Endothelial cell (in vitro differentiated cells): ENCODE measurements at regions not wholly inside any gene's neighbourhood (a gene's known extent, or its start where the extent isn't known, plus 50 kb on each side); places are given as distances from the start of the nearest gene placed in this dataset.

Experiments
- DNase-seq: peaks from one replicate; pipeline ENCODE4 v3.0.0; 2021; ENCODE audit warnings: low spot score
- H3K27ac Mint-ChIP-seq: one replicate; pipeline ENCODE4 v1.8.0; 2021; ENCODE audit warnings: mixed read lengths, inconsistent platforms; ENCODE audit not compliant: unreplicated experiment
- H3K27me3 Mint-ChIP-seq: one replicate; pipeline ENCODE4 v1.8.0; 2021; ENCODE audit warnings: mild to moderate bottlenecking, moderate library complexity, mixed read lengths, inconsistent platforms; ENCODE audit not compliant: unreplicated experiment
- H3K36me3 Mint-ChIP-seq: one replicate; pipeline ENCODE4 v1.8.0; 2021; ENCODE audit warnings: mild to moderate bottlenecking, low read depth, mixed read lengths, inconsistent platforms; ENCODE audit not compliant: unreplicated experiment
- H3K4me1 Mint-ChIP-seq: one replicate; pipeline ENCODE4 v1.8.0; 2021; ENCODE audit warnings: mild to moderate bottlenecking, mixed read lengths, inconsistent platforms; ENCODE audit not compliant: unreplicated experiment
- H3K4me3 Mint-ChIP-seq: one replicate; pipeline ENCODE4 v1.8.0; 2021; ENCODE audit warnings: mild to moderate bottlenecking, mixed read lengths, inconsistent platforms; ENCODE audit not compliant: unreplicated experiment
- H3K9me3 Mint-ChIP-seq: one replicate; pipeline ENCODE4 v1.8.0; 2021; ENCODE audit warnings: mixed read lengths, inconsistent platforms; ENCODE audit not compliant: unreplicated experiment
- TF ChIP-seq, protein P1 (sequence below): fragments of 200-600 bp; sonication (generic); IDR thresholded peaks from one replicate; pipeline ENCODE4 v1.5.0; 2021; ENCODE audit warnings: antibody characterized with exemption; ENCODE audit not compliant: unreplicated experiment

DNA sequence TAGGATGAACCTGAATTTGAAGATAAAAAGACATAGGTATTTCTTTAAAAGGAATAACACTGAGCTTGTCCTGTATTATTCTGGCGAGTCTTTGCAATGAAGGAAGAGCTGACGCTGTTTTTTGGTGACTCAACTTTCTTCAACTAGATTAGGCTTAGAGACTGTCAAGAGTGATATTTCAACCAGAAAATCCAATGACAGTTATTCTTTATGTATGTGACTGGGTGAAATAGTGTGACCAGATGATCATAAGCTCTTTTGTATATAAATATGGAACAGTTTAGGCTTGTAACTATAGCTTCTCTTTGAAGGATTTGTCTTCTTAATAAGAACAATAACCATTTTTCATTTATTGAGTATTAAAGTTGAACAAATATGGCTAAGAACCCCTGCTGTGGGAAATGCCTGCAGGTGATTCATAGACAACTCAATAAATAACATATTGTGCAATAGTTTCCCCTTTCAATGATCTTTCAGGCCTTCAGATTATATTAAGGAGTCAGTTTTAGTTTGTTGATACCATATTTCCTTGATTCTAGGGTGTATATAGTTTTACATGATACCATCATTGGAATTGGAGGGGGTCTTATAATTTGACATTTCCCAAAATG, 265.6 kb upstream of the JAG1 start:
- Mint-ChIP-seq H3K4me1 (peaks cover 4% of the 10 kb centered on the region), H3K27me3 (peaks cover 2% of the 10 kb centered on the region), H3K9me3 (no peaks in the 10 kb centered on the region), H3K27ac (no peak overlapping the region), H3K4me3 (no peak overlapping the region), H3K36me3 (no peaks in the 10 kb centered on the region)
- TF ChIP-seq, protein P1, sequence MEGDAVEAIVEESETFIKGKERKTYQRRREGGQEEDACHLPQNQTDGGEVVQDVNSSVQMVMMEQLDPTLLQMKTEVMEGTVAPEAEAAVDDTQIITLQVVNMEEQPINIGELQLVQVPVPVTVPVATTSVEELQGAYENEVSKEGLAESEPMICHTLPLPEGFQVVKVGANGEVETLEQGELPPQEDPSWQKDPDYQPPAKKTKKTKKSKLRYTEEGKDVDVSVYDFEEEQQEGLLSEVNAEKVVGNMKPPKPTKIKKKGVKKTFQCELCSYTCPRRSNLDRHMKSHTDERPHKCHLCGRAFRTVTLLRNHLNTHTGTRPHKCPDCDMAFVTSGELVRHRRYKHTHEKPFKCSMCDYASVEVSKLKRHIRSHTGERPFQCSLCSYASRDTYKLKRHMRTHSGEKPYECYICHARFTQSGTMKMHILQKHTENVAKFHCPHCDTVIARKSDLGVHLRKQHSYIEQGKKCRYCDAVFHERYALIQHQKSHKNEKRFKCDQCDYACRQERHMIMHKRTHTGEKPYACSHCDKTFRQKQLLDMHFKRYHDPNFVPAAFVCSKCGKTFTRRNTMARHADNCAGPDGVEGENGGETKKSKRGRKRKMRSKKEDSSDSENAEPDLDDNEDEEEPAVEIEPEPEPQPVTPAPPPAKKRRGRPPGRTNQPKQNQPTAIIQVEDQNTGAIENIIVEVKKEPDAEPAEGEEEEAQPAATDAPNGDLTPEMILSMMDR: no peak
- no peak for DNase-seq

DNA sequence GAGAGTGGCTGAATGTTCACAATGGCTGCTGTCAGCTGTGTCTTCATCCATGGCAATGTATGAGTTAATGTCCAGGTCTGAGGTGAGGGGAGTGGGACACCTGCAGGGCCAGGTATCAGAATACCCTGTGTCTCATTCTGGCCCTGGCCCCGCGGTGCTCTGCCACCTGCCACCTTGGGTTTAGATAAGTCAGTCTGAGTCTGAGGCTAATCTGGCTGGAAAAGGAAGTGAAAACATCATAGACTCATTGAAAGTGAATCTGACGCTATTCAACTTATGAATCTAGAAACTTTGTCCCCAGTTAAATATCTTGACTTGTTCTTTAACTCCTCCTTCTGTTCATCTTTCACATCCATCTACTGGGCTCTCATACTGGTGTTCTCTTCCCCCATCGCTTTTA, 267.1 kb upstream of the JAG1 start:
- H3K4me3 Mint-ChIP-seq: no peak overlapping the region
- TF ChIP-seq, protein P1: no peak
- H3K27ac Mint-ChIP-seq: no peak overlapping the region
- H3K9me3 Mint-ChIP-seq: no peaks in the 10 kb centered on the region
- no peaks in the 10 kb centered on the region for H3K36me3 Mint-ChIP-seq
- H3K4me1 Mint-ChIP-seq: no peaks in the 10 kb centered on the region
- no peak for DNase-seq
- H3K27me3 Mint-ChIP-seq: no peaks in the 10 kb centered on the region

DNA sequence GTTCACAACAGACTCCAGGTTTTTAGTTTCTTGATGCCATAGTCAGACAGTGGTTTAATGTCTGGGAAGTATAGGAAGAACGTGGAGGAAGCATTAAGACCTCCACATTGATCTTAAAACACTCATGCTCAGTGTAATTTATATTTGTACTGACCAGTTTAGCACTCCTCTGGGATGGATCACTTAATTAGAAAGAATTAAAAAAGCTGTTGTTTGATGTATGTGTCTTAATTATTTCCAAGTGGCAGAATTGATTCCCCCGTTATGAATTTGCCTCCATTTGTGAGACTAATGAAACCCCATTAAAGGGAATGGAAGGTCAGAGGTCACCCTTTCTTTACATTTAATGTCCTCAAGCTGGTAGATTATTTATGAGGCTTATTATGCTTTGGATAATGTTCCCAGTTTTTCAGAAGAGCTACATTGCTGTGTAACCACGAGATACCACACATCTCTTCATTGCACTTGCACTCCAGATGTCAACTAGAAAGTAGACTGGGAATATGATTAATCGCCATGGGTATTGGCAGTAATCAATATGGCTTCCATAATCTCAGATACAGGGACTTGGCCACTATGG, 270.0 kb upstream of the JAG1 start:
- H3K4me1 Mint-ChIP-seq: no peaks in the 10 kb centered on the region
- no peaks in the 10 kb centered on the region for H3K27me3 Mint-ChIP-seq
- TF ChIP-seq, protein P1: no peak
- no peaks in the 10 kb centered on the region for H3K9me3 Mint-ChIP-seq
- no peaks in the 10 kb centered on the region for H3K36me3 Mint-ChIP-seq
- H3K27ac Mint-ChIP-seq: no peak overlapping the region
- no peak for DNase-seq
- H3K4me3 Mint-ChIP-seq: no peak overlapping the region

DNA sequence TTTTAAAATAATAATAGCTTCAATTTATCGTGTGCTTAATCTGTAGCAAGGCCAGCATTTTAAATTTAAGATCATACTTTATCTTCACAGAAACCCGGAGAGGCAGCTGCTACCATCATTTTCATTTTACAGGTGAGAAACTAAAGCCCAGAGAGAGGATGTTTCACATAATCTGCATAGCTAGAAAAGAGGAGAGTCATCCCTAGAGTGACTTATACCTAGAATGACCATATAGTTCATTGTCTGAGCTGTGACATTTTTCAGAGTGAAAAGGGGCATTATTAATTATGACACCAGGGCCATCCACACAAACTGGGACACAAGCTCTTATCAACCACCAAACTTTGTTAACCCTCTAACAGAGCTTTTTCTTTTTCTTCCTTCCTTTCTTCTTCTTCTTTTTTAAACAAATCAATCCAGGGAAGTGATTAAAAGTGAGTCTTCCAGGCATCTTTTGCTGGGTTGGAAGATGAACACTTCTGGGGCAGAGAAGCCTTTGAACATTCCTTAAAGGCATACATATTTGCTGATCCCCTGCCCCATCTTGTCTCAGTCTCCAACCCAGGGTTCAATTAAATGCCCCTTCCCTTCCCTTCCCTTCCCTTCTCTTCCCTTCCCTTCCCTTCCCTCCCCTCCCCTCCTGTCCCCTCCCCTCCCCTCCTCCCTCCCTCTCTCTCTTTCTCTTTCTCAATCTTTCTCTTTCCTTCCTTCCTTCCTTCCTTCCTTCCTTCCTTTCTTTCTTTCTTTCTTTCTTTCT, 272.5 kb upstream of the JAG1 start:
- TF ChIP-seq, protein P1: no peak
- peaks cover 4% of the 10 kb centered on the region for H3K4me1 Mint-ChIP-seq
- H3K36me3 Mint-ChIP-seq: no peaks in the 10 kb centered on the region
- no peak for DNase-seq
- H3K9me3 Mint-ChIP-seq: no peaks in the 10 kb centered on the region
- H3K4me3 Mint-ChIP-seq: no peak overlapping the region
- H3K27me3 Mint-ChIP-seq: no peaks in the 10 kb centered on the region
- no peak overlapping the region for H3K27ac Mint-ChIP-seq

DNA sequence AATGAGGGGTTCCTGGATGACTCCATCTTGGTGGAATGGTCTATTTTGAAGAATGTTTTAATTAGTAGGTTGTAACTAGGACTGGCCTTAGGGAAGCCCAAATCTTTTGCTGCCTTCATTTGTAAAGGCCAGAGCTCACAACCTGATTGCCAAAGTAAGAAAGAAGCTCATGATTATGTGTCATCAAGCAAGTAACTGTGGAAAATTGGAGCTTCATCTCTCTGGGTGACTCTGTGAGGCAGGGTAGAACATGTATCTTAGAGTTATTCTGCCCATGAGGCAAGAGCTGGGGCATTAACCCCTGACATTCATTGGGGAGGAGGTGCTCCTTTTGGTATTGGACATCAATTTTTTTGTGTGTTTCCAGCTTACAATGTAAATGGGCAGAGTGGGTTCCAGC, 273.9 kb upstream of the JAG1 start:
- TF ChIP-seq, protein P1: no peak
- Mint-ChIP-seq H3K9me3 (no peaks in the 10 kb centered on the region), H3K4me3 (no peak overlapping the region), H3K27ac (no peak overlapping the region), H3K36me3 (no peaks in the 10 kb centered on the region), H3K4me1 (peaks cover 6% of the 10 kb centered on the region), H3K27me3 (no peaks in the 10 kb centered on the region)
- DNase-seq: no peak
